ENCODE measurements at regions not wholly inside any gene's neighbourhood (a gene's known extent, or its start where the extent isn't known, plus 50 kb on each side); places are given as distances from the start of the nearest gene placed in this dataset.
"Not testable (repeated sequence)": the region's sequence is repeated elsewhere in the genome, so short reads cannot be mapped to it uniquely, and the experiment has no call there.

DNA sequence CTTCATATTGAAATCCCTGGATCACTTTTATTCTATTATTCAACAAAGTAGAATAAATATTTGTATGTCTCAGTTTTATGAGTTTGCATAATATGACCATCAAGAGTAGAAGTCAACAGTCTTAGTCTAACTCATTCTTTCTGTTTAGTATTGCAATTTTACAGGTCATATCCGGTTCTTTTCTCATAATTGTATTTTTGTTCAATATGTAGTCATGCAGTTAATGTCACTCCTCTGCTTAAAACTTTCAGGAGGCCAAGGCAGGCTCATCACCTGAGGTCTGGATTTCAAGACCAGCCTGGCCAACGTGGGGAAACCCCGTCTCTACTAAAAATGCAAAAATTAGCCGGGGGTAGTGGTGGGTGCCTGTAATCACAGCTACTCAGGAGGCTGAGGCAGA is 148.4 kb upstream of the TRPM3 start:
- Histone ChIP-seq H3K4me1 (ENCODE audit: control insufficient read depth in 2 of 2, insufficient read depth in 2 of 2, low read length in 2 of 2) (peaks cover 0 to 3% of the 10 kb centered on the region in 2 donors), H3K27ac (ENCODE audit: low read depth in 2 of 2, low read length in 2 of 2) (no peak overlapping the region), H3K9ac (ENCODE audit: low read depth in 1 of 2, low read length in 2 of 2) (no peak overlapping the region), H3K36me3 (ENCODE audit: control insufficient read depth in 2 of 2, insufficient read depth in 2 of 2, low read length in 2 of 2) (no peaks in the 10 kb centered on the region), H3K27me3 (ENCODE audit: control insufficient read depth in 2 of 2, insufficient read depth in 2 of 2, low read length in 2 of 2) (no peaks in the 10 kb centered on the region), H3K9me3 (ENCODE audit: control insufficient read depth in 2 of 2, low read length in 2 of 2) (no peaks in the 10 kb centered on the region), H3K4me3 (ENCODE audit: low read length in 2 of 2) (no peak overlapping the region)

DNA sequence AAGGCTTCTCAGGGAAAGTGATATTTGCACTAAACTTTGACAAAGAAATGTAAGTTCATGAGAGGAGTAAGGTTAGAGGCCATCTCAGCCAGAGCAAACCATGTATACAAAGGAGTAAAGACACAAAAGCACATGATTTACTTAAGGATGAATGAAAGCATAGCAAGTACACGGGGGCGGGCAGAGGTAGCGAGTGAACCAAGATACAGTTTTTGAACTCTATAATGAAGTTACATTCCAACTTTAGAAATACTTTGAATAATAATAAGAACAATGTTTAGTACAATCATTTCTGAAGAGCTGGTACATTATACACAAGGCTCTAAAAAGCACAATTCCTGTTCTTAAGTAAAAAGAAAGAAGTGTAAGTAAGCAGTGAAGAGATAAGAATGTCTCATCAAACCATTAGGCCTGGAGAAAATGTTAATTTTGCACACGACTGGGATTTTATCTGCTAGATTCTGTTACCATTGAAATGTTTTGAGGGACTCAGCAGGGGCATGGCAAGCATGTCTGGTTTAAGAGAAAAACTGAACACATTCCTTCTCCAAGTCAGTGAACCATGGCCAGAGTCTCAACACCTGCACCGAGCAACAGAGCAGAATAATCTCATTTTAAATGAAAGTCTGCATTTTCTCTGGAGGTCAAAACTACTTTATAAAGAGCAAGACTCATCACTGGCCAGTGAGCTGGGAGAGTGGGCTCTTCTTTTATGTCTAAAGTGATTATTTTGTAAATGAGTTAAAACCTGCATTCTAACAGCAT is 147.6 kb upstream of the TRPM3 start:
- Histone ChIP-seq H3K9ac (ENCODE audit: low read depth in 1 of 2, low read length in 2 of 2) (no peak overlapping the region), H3K4me1 (ENCODE audit: control insufficient read depth in 2 of 2, insufficient read depth in 2 of 2, low read length in 2 of 2) (peaks cover 0 to 3% of the 10 kb centered on the region in 2 donors), H3K36me3 (ENCODE audit: control insufficient read depth in 2 of 2, insufficient read depth in 2 of 2, low read length in 2 of 2) (no peaks in the 10 kb centered on the region), H3K27me3 (ENCODE audit: control insufficient read depth in 2 of 2, insufficient read depth in 2 of 2, low read length in 2 of 2) (no peaks in the 10 kb centered on the region), H3K9me3 (ENCODE audit: control insufficient read depth in 2 of 2, low read length in 2 of 2) (no peaks in the 10 kb centered on the region), H3K4me3 (ENCODE audit: low read length in 2 of 2) (no peak overlapping the region), H3K27ac (ENCODE audit: low read depth in 2 of 2, low read length in 2 of 2) (no peak overlapping the region)

DNA sequence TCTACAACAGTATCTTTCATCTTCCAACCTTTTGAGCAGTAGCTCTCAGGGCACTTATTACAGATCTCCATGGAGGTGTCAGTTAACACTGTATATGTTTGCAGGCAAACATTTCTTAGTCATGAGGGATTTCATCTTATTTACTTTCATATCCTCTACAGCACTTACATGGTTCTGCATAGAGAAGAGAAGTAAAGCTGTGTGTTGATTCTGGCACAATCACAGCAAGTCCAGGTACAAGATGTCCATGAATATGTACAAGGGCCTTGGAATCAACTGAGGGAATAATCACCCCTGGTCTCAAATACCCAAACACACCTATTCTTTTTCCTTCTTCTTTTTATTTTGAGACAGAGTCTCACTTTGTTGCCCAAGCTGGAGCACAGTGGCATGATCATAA is 142.0 kb upstream of the TRPM3 start:
- Histone ChIP-seq H3K27ac (ENCODE audit: low read depth in 2 of 2, low read length in 2 of 2) (no peak overlapping the region), H3K9me3 (ENCODE audit: control insufficient read depth in 2 of 2, low read length in 2 of 2) (no peaks in the 10 kb centered on the region), H3K27me3 (ENCODE audit: control insufficient read depth in 2 of 2, insufficient read depth in 2 of 2, low read length in 2 of 2) (no peaks in the 10 kb centered on the region), H3K4me1 (ENCODE audit: control insufficient read depth in 2 of 2, insufficient read depth in 2 of 2, low read length in 2 of 2) (no peaks in the 10 kb centered on the region), H3K9ac (ENCODE audit: low read depth in 1 of 2, low read length in 2 of 2) (no peak overlapping the region), H3K36me3 (ENCODE audit: control insufficient read depth in 2 of 2, insufficient read depth in 2 of 2, low read length in 2 of 2) (no peaks in the 10 kb centered on the region), H3K4me3 (ENCODE audit: low read length in 2 of 2) (no peak overlapping the region)

DNA sequence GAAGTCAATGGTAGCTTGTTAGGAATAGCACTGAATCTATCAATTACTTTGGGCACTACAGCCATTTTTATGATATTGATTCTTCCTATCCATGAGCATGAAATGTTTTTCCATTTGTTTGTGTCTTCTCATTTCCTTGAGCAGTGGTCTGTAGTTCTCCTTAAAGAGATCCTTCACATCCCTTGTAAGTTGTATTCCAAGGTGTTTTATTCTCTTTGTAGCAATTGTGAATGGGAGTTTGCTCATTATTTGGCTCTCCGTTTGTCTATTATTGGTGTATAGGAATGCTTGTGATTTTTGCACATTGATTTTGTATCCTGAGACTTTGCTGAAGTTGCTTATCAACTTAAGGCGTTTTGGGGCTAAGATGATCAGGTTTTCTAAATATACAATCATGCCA is 139.0 kb upstream of the TRPM3 start:
- not testable (repeated sequence) for H3K4me1 ChIP-seq (ENCODE audit: control insufficient read depth in 2 of 2, insufficient read depth in 2 of 2, low read length in 2 of 2); H3K9ac ChIP-seq (ENCODE audit: low read depth in 1 of 2, low read length in 2 of 2); H3K36me3 ChIP-seq (ENCODE audit: control insufficient read depth in 2 of 2, insufficient read depth in 2 of 2, low read length in 2 of 2); H3K4me3 ChIP-seq (ENCODE audit: low read length in 2 of 2); H3K9me3 ChIP-seq (ENCODE audit: control insufficient read depth in 2 of 2, low read length in 2 of 2); H3K27me3 ChIP-seq (ENCODE audit: control insufficient read depth in 2 of 2, insufficient read depth in 2 of 2, low read length in 2 of 2); H3K27ac ChIP-seq (ENCODE audit: low read depth in 2 of 2, low read length in 2 of 2)

DNA sequence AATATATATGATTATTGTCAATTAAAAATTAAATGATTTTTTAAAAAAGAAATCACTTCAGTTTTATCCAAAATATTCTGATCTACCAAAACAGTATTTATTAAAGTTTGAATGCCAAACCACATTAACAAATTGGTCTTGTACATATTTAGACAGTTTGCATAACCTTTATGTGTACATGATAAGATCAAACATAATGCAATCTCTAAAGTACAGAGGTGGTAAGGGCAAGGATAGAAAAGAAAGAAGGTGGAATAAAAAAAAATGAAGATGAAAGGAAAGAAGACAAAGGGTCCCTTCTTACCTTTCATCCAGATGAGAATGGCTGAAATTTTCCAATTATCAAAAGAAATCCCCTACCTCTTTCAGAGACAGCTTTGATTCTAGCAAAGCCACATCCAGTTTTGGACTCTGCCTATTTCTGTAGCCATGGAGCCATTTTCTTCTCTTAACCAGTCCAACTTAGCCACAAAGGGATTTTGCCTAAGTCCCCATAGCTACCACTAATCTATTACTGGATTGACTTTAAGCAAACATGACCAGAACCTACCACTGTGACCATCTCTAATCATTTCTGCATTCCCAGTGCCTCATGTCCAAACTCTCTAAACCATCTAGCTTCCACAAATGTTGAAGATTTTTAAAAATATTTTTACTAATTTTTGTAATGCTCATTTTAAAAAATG is 133.3 kb upstream of the TRPM3 start:
- Histone ChIP-seq H3K27me3 (ENCODE audit: control insufficient read depth in 2 of 2, insufficient read depth in 2 of 2, low read length in 2 of 2) (no peaks in the 10 kb centered on the region), H3K4me1 (ENCODE audit: control insufficient read depth in 2 of 2, insufficient read depth in 2 of 2, low read length in 2 of 2) (no peaks in the 10 kb centered on the region)

DNA sequence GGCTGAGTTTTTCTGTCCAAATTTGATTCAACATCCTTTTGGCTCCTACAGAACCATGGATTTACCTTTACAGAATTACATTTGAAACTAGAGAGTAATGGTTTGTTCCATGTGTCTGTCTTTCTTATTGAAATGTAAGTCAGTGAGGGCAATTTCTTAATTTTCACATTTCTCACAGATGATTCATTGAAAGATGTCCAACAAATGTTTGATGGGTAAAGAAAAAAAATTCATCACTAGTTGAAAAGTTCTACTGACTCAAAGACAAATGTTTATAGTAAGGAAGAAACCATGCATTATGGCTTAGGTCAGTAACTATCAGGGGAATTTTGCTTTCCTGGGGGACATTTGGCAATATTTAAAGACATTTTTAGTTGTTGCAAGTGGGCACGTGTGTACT is 131.6 kb upstream of the TRPM3 start:
- Histone ChIP-seq H3K4me1 (ENCODE audit: control insufficient read depth in 2 of 2, insufficient read depth in 2 of 2, low read length in 2 of 2) (no peaks in the 10 kb centered on the region), H3K27me3 (ENCODE audit: control insufficient read depth in 2 of 2, insufficient read depth in 2 of 2, low read length in 2 of 2) (no peaks in the 10 kb centered on the region), H3K9ac (ENCODE audit: low read depth in 1 of 2, low read length in 2 of 2) (no peak overlapping the region), H3K27ac (ENCODE audit: low read depth in 2 of 2, low read length in 2 of 2) (no peak overlapping the region), H3K9me3 (ENCODE audit: control insufficient read depth in 2 of 2, low read length in 2 of 2) (no peaks in the 10 kb centered on the region), H3K36me3 (ENCODE audit: control insufficient read depth in 2 of 2, insufficient read depth in 2 of 2, low read length in 2 of 2) (no peaks in the 10 kb centered on the region), H3K4me3 (ENCODE audit: low read length in 2 of 2) (no peak overlapping the region)

More for the DNA sequence above, 133.3 kb upstream of the TRPM3 start:
- Histone ChIP-seq H3K9me3 (ENCODE audit: control insufficient read depth in 2 of 2, low read length in 2 of 2) (no peaks in the 10 kb centered on the region), H3K27ac (ENCODE audit: low read depth in 2 of 2, low read length in 2 of 2) (no peak overlapping the region), H3K4me3 (ENCODE audit: low read length in 2 of 2) (no peak overlapping the region), H3K36me3 (ENCODE audit: control insufficient read depth in 2 of 2, insufficient read depth in 2 of 2, low read length in 2 of 2) (no peaks in the 10 kb centered on the region), H3K9ac (ENCODE audit: low read depth in 1 of 2, low read length in 2 of 2) (no peak overlapping the region)

DNA sequence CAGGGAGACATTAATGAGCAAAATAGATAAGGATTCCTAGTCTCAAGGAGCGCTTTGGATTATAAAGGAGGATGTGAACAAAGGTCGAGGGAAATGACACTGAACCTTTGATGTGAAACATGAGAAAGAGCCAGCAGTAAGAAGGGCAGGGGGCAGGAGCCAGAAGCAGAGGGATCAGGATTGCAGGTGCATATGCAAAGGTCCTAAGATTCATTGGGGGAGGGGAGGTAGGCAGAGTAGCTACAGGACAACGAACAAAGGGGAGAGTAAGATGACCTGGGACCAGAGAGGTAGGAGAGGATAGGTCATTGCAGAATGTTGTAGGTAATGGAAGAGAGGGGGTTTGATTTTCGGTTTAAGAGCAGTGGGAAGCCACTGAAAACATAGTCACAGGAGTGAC is 129.2 kb upstream of the TRPM3 start:
- no peaks in the 10 kb centered on the region for H3K36me3 ChIP-seq (ENCODE audit: control insufficient read depth in 2 of 2, insufficient read depth in 2 of 2, low read length in 2 of 2)
- H3K27me3 ChIP-seq (ENCODE audit: control insufficient read depth in 2 of 2, insufficient read depth in 2 of 2, low read length in 2 of 2), result no peaks in the 10 kb centered on the region
- no peaks in the 10 kb centered on the region for H3K4me1 ChIP-seq (ENCODE audit: control insufficient read depth in 2 of 2, insufficient read depth in 2 of 2, low read length in 2 of 2)
- no peak overlapping the region for H3K9ac ChIP-seq (ENCODE audit: low read depth in 1 of 2, low read length in 2 of 2)
- no peak overlapping the region for H3K27ac ChIP-seq (ENCODE audit: low read depth in 2 of 2, low read length in 2 of 2)
- H3K4me3 ChIP-seq (ENCODE audit: low read length in 2 of 2), result no peak overlapping the region
- H3K9me3 ChIP-seq (ENCODE audit: control insufficient read depth in 2 of 2, low read length in 2 of 2), result no peaks in the 10 kb centered on the region

DNA sequence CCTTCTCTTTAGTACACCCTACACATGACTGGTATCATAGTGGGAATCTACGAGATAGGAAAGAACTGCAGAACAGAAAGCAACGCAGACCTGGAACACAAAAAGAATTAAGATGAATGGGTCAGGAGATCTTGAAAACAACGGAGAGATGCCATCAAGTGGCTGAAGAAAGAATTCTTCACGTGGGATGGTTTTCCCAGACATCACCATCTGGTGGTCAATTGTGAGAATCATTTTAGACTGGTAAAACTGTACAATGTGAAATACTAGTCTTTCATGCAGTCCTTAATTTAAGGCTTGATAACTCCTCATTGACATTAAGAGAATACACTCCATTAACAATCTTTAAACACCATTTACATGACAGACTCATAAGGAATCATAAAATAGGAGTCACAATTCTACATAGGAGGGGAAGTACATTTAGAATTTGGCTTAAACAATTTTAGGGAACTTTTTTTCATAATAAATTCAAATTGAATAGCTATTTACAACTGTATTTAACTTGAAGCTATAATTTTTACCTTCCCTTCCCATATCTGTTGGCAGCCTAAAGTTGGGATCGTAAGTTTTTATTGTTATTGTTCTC is 128.4 kb upstream of the TRPM3 start:
- Histone ChIP-seq H3K27ac (ENCODE audit: low read depth in 2 of 2, low read length in 2 of 2) (no peak overlapping the region), H3K9ac (ENCODE audit: low read depth in 1 of 2, low read length in 2 of 2) (no peak overlapping the region), H3K27me3 (ENCODE audit: control insufficient read depth in 2 of 2, insufficient read depth in 2 of 2, low read length in 2 of 2) (no peaks in the 10 kb centered on the region), H3K9me3 (ENCODE audit: control insufficient read depth in 2 of 2, low read length in 2 of 2) (no peaks in the 10 kb centered on the region), H3K36me3 (ENCODE audit: control insufficient read depth in 2 of 2, insufficient read depth in 2 of 2, low read length in 2 of 2) (no peaks in the 10 kb centered on the region), H3K4me1 (ENCODE audit: control insufficient read depth in 2 of 2, insufficient read depth in 2 of 2, low read length in 2 of 2) (no peaks in the 10 kb centered on the region), H3K4me3 (ENCODE audit: low read length in 2 of 2) (no peak overlapping the region)

DNA sequence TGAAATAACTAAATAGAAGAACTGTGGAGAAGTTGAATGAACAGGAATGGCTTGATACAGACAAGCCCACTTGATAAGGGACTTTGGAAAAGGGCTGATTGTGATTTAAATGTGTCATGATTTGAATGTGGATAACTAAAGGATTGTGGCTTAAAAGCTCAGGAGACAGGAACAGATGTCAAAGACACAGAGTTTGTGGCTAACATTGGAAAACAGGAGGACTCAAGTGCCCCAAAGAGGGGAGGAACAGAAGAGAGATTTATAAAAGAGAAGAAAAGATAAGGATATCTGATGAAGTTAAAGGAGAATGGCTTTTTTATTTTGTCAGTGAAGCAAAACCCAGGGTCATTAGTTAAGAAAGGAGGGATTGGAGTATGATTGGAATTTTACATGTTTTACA is 124.2 kb upstream of the TRPM3 start:
- Histone ChIP-seq H3K4me3 (ENCODE audit: low read length in 2 of 2) (no peak overlapping the region), H3K9me3 (ENCODE audit: control insufficient read depth in 2 of 2, low read length in 2 of 2) (no peaks in the 10 kb centered on the region), H3K4me1 (ENCODE audit: control insufficient read depth in 2 of 2, insufficient read depth in 2 of 2, low read length in 2 of 2) (no peaks in the 10 kb centered on the region), H3K9ac (ENCODE audit: low read depth in 1 of 2, low read length in 2 of 2) (no peak overlapping the region), H3K27ac (ENCODE audit: low read depth in 2 of 2, low read length in 2 of 2) (no peak overlapping the region), H3K27me3 (ENCODE audit: control insufficient read depth in 2 of 2, insufficient read depth in 2 of 2, low read length in 2 of 2) (no peaks in the 10 kb centered on the region), H3K36me3 (ENCODE audit: control insufficient read depth in 2 of 2, insufficient read depth in 2 of 2, low read length in 2 of 2) (no peaks in the 10 kb centered on the region)

DNA sequence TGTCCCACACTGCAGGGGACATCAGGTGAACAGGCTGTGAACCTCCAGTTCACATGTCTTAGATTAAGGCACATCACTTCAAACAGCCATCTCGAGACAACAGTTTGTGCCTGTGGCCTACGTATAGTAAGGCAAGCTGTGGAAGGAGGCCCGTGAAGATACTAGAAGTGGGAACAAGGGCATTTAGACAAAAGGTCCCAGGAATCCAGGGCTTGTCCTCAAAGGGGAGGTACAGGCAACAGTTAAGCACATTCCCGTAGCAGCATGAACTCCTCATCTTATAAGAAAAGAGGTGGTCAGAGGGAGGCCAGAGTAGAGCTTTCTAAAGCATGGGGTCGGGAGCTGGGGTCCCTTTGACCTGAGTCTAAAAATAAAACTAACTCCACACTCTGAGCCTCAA is 122.5 kb upstream of the TRPM3 start:
- Histone ChIP-seq H3K27ac (ENCODE audit: low read depth in 2 of 2, low read length in 2 of 2) (no peak overlapping the region), H3K9ac (ENCODE audit: low read depth in 1 of 2, low read length in 2 of 2) (no peak overlapping the region), H3K9me3 (ENCODE audit: control insufficient read depth in 2 of 2, low read length in 2 of 2) (no peaks in the 10 kb centered on the region), H3K27me3 (ENCODE audit: control insufficient read depth in 2 of 2, insufficient read depth in 2 of 2, low read length in 2 of 2) (no peaks in the 10 kb centered on the region), H3K4me1 (ENCODE audit: control insufficient read depth in 2 of 2, insufficient read depth in 2 of 2, low read length in 2 of 2) (no peaks in the 10 kb centered on the region), H3K4me3 (ENCODE audit: low read length in 2 of 2) (no peak overlapping the region), H3K36me3 (ENCODE audit: control insufficient read depth in 2 of 2, insufficient read depth in 2 of 2, low read length in 2 of 2) (no peaks in the 10 kb centered on the region)

All from mucosa of rectum (tissue), 2 donors.